Central memory CD8-positive, alpha-beta T cell (primary cell): ENCODE measurements at regions not wholly inside any gene's neighbourhood (a gene's known extent, or its start where the extent isn't known, plus 50 kb on each side); places are given as distances from the start of the nearest gene placed in this dataset.

ENCODE experiments used
- ATAC-seq: fragments of 150-1000 bp; cut with Tn5 transposase; replicated peaks from 2 replicates; pipeline ENCODE4 v1.10.0; 2022; ENCODE audit warnings: mild to moderate bottlenecking, moderate FRiP score, moderate number of reproducible peaks; ENCODE audit not compliant: poor library complexity, severe bottlenecking; ENCODE audit errors: extremely low read depth
- DNase-seq, 2 donors: peaks; one replicate each; pipeline ENCODE4 v3.0.0; 2021; ENCODE audit warnings: low spot score in 2 of 2
- H3K27ac Mint-ChIP-seq: one replicate; pipeline ENCODE4 v1.8.0; 2022; ENCODE audit warnings: low read depth, mild to moderate bottlenecking, moderate library complexity, mixed read lengths
- H3K27me3 Mint-ChIP-seq: one replicate; pipeline ENCODE4 v1.8.0; 2022; ENCODE audit warnings: mixed read lengths
- H3K36me3 Mint-ChIP-seq: one replicate; pipeline ENCODE4 v1.8.0; 2022; ENCODE audit warnings: mild to moderate bottlenecking, moderate library complexity, mixed read lengths; ENCODE audit not compliant: insufficient read depth
- H3K4me1 Mint-ChIP-seq: one replicate; pipeline ENCODE4 v1.8.0; 2022; ENCODE audit warnings: mixed read lengths
- H3K4me3 Mint-ChIP-seq: one replicate; pipeline ENCODE4 v1.8.0; 2022; ENCODE audit warnings: mild to moderate bottlenecking, moderate library complexity, mixed read lengths
- H3K9me3 Mint-ChIP-seq: one replicate; pipeline ENCODE4 v1.8.0; 2022; ENCODE audit warnings: mixed read lengths

GRCh38 chr3:171962137-171962720 lies 77.1 kb upstream of the FNDC3B start:
- peaks cover 5% of the 10 kb centered on the region for H3K4me1 Mint-ChIP-seq
- no peak overlapping the region for H3K4me3 Mint-ChIP-seq
- H3K27me3 Mint-ChIP-seq, result peaks cover 38% of the 10 kb centered on the region
- H3K36me3 Mint-ChIP-seq, result peaks cover 2% of the 10 kb centered on the region
- ATAC-seq, result no peak
- no peaks in the 10 kb centered on the region for H3K9me3 Mint-ChIP-seq
- no peak for DNase-seq
- H3K27ac Mint-ChIP-seq, result no peak overlapping the region

DNA sequence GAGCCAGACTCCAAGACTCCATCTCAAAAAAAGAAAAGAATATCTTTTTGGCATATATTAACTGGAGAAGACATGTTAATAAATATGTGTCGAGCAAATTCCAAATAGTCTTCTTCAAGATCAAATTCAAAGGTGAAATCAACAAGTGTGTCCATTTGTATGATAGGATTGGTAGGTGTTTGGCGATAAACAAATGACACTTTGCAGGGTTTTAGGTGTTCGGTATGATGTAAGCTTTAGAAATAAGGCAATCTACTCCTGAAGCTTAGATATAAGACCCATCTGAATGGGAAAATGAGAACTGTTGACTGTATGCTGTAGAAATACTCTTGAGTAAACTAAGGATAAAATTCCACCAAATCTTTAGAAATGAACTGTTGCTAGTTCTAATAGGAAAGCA lies 75.8 kb upstream of the FNDC3B start:
- H3K4me1 Mint-ChIP-seq, result peaks cover 5% of the 10 kb centered on the region
- no peak overlapping the region for H3K4me3 Mint-ChIP-seq
- H3K27me3 Mint-ChIP-seq, result peaks cover 33% of the 10 kb centered on the region
- DNase-seq (no peak), ATAC-seq (no peak)
- H3K9me3 Mint-ChIP-seq, result no peaks in the 10 kb centered on the region
- H3K36me3 Mint-ChIP-seq, result peaks cover 2% of the 10 kb centered on the region
- no peak overlapping the region for H3K27ac Mint-ChIP-seq

GRCh38 chr3:171965067-171965712 lies 74.2 kb upstream of the FNDC3B start:
- ATAC-seq (no peak), DNase-seq (no peak)
- Mint-ChIP-seq H3K27ac (no peak overlapping the region), H3K36me3 (peaks cover 2% of the 10 kb centered on the region), H3K4me1 (peaks cover 5% of the 10 kb centered on the region), H3K27me3 (peaks cover 25% of the 10 kb centered on the region), H3K9me3 (no peaks in the 10 kb centered on the region), H3K4me3 (no peak overlapping the region)

GRCh38 chr3:171966533-171967136 lies 72.7 kb upstream of the FNDC3B start:
- Mint-ChIP-seq H3K27me3 (peaks cover 10% of the 10 kb centered on the region), H3K4me3 (no peak overlapping the region), H3K4me1 (no peaks in the 10 kb centered on the region), H3K9me3 (no peaks in the 10 kb centered on the region), H3K27ac (no peak overlapping the region), H3K36me3 (peaks cover 2% of the 10 kb centered on the region)
- ATAC-seq (no peak), DNase-seq (no peak)

DNA sequence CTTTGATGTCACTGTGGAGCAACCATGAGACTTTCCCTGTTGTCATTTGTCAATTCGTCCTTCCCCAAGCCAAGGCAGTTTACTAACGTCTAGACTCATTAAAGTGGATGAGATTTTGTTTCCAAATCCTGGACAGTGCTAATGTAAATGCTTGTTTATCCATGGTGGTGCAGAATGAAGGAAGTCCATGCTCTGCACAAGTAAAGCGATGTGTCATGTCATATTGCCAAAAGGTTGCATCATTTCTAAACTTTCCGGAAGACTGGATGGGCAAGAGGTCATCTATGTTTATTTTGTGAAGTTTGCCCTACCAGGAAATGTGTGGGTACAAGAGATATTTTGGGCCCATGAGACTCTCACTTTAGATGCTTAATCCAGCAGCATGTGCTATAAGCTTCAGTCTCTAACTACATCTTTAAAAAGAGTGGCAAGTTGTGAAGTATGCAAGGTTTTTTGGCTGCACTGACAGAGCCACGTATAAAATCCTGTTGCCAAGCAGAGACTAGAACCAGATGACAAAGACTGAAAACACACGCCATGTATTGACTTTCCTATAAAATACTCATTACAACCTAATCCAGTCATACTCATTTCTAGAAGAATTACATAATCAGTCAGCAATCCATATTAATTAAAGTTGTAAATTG lies 72.1 kb upstream of the FNDC3B start:
- no peak overlapping the region for H3K4me3 Mint-ChIP-seq
- H3K9me3 Mint-ChIP-seq, result no peaks in the 10 kb centered on the region
- no peak for DNase-seq
- no peak for ATAC-seq
- no peak overlapping the region for H3K27ac Mint-ChIP-seq
- H3K27me3 Mint-ChIP-seq, result peaks cover 8% of the 10 kb centered on the region
- H3K4me1 Mint-ChIP-seq, result no peaks in the 10 kb centered on the region
- H3K36me3 Mint-ChIP-seq, result peaks cover 2% of the 10 kb centered on the region

DNA sequence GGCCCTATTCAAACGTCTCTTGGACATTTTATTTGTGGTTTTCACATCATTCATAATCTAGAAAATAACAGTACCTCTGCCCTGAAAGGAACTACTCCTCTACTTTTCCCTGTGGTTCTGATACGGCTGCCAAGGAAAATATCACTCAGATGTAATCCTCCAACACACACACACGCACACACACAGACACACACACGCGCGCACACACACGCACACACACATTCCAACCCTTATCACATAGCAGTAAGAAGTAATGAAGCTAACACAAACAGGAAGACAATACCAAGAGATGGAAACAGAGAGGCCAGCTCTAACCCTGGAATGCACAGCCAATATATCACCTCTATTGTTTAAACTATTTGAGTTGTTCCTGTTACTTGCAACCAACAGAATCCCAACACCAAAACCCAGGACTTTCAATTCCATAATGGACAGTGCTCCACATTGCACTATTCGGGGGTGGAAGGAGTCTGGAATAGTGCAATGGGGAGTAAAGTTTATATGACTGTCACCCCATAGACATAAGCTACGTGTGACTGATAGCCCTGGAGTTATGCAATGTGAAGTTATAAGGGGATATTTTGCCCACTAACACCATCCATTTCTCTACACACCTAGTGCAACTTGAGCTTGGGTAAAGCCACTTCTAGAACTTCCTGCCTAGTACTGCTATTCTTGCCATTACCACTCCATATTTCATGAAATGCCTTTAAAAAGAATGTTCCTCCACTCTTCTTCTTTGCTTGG lies 71.3 kb upstream of the FNDC3B start:
- Mint-ChIP-seq H3K4me3 (no peak overlapping the region), H3K4me1 (no peaks in the 10 kb centered on the region), H3K27me3 (peaks cover 8% of the 10 kb centered on the region), H3K36me3 (peaks cover 2% of the 10 kb centered on the region), H3K27ac (no peak overlapping the region), H3K9me3 (no peaks in the 10 kb centered on the region)
- no peak for ATAC-seq
- no peak for DNase-seq

GRCh38 chr3:171970301-171970788 lies 69.0 kb upstream of the FNDC3B start:
- Mint-ChIP-seq H3K9me3 (no peaks in the 10 kb centered on the region), H3K36me3 (no peaks in the 10 kb centered on the region), H3K27me3 (peaks cover 8% of the 10 kb centered on the region), H3K4me1 (no peaks in the 10 kb centered on the region), H3K4me3 (no peak overlapping the region), H3K27ac (no peak overlapping the region)
- DNase-seq, result no peak
- ATAC-seq, result no peak

GRCh38 chr3:171971919-171972514 lies 67.4 kb upstream of the FNDC3B start:
- Mint-ChIP-seq H3K36me3 (no peaks in the 10 kb centered on the region), H3K27me3 (peaks cover 8% of the 10 kb centered on the region), H3K9me3 (no peaks in the 10 kb centered on the region), H3K4me1 (no peaks in the 10 kb centered on the region), H3K27ac (no peak overlapping the region), H3K4me3 (no peak overlapping the region)
- DNase-seq (no peak), ATAC-seq (no peak)

- no peak overlapping the region for H3K4me3 Mint-ChIP-seq
- no peaks in the 10 kb centered on the region for H3K36me3 Mint-ChIP-seq
- no peak overlapping the region for H3K27ac Mint-ChIP-seq
- no peaks in the 10 kb centered on the region for H3K4me1 Mint-ChIP-seq
- peaks cover 8% of the 10 kb centered on the region for H3K27me3 Mint-ChIP-seq
- DNase-seq (no peak), ATAC-seq (no peak)
- H3K9me3 Mint-ChIP-seq, result no peaks in the 10 kb centered on the region
Measured at GRCh38 chr3:171972871-171973348, 66.5 kb upstream of the FNDC3B start.

DNA sequence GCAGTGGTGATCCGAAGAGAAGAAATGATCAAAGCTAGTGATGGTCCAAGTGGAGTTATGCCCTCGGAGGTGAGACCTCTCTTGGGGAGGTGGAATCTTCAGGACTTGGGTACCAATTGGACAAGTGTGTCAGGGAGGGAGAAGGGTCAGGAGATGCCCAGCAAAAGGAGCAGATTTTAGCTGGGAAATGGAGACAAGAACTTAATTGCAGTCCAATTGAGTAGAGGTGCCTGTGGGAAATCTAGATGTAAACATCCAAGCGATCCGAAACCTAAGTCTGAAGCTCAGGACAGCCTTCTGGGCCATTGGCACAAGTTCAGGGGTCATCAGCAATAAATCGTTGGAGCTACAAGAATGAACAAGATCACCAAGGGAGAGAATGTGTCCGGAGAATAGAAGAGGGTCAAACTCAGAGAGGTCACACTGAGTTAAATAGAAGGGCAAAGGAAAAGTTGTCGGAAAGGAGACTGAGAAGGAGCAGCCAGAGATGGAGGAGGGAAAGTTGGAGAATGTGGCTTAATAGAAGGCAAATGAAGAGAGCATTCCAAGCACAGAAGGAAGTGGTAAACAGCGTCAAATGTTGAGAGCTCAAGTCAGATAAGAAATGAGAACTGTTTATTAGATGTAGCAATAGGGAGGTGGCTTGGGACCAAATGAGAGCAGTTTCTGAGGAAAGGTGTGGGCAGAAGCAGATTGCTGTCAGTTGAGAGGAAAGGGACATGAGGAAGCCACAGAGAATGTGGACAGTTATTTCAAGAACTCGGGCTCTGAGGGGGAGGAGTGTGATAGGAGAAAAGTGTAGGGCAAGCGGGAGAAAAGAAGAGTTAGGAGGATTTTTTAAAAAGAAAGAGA lies 64.2 kb upstream of the FNDC3B start:
- Mint-ChIP-seq H3K4me3 (no peak overlapping the region), H3K27me3 (no peaks in the 10 kb centered on the region), H3K36me3 (no peaks in the 10 kb centered on the region), H3K9me3 (no peaks in the 10 kb centered on the region), H3K4me1 (peaks cover 6% of the 10 kb centered on the region), H3K27ac (no peak overlapping the region)
- ATAC-seq (no peak), DNase-seq (no peak)

DNA sequence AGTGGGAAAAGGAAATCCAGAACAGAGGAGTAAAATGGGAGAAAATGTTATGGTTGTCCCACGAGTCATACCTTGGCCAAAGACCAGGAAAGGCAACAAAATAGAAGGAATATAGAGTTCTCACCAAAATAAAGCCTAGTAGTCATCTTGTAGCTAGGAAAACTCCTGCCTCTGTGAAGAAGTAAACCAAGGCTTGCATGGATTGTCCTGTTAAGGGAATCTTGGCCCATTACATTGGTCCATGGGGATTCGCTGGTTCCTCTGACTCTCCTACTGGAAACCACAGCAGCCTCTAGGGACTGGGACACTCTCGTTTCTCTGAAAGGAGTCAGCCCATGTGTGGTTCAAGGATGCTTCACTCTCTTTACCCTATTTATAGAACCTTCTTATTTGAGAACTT lies 62.9 kb upstream of the FNDC3B start:
- no peak for ATAC-seq
- DNase-seq, result no peak
- no peaks in the 10 kb centered on the region for H3K9me3 Mint-ChIP-seq
- H3K27me3 Mint-ChIP-seq, result no peaks in the 10 kb centered on the region
- H3K27ac Mint-ChIP-seq, result no peak overlapping the region
- no peaks in the 10 kb centered on the region for H3K36me3 Mint-ChIP-seq
- H3K4me1 Mint-ChIP-seq, result peaks cover 14% of the 10 kb centered on the region
- no peak overlapping the region for H3K4me3 Mint-ChIP-seq
